GM03348 (cell line): ENCODE measurements at regions not wholly inside any gene's neighbourhood (a gene's known extent, or its start where the extent isn't known, plus 50 kb on each side); places are given as distances from the start of the nearest gene placed in this dataset.
A peak's percentile ranks its signal among the peaks of the same experiment; 100 is the strongest.

ENCODE experiments used
- DNase-seq: peaks from one replicate; pipeline ENCODE4 v3.0.0; 2012; ENCODE audit warnings: low spot score

DNA sequence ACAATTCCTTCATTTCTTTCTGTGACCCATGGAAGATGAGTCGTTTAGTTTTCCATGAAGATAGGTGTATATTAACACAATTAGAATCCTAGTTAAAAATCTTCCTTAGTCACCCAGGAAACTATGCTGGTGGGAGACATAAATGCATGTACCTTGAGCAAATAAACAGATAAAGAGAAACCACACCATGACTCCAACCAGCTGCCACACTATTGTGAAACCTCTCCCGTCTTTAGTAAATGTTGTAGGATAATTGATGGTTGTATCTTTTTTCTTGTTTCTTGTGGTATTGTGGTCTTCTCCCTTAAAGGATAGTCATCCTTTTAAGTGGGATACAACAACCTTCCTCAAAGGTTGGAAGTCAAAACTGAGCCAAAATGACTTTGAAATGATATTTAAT lies 103.8 kb upstream of the LEF1 start:
- no peak for DNase-seq

DNA sequence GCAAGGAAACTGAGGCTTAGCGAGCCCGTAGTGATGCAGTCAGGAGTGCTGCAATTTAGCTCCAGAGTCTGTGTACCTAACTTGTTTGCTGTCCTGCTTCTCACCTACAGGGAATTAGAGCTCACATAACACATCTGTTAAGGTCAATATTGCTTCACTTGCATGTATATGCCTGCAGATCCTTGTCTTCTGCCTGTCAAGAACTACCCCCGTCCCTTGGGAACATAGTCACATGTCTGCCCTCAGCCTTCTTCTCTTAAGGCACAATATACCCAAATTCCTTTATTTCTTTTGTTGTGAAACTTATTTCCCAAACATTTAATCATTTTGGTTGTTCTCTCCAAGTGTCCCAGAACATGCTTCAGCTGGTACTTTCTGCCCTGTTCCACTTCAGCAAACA lies 103.3 kb upstream of the LEF1 start:
- no peak for DNase-seq

DNA sequence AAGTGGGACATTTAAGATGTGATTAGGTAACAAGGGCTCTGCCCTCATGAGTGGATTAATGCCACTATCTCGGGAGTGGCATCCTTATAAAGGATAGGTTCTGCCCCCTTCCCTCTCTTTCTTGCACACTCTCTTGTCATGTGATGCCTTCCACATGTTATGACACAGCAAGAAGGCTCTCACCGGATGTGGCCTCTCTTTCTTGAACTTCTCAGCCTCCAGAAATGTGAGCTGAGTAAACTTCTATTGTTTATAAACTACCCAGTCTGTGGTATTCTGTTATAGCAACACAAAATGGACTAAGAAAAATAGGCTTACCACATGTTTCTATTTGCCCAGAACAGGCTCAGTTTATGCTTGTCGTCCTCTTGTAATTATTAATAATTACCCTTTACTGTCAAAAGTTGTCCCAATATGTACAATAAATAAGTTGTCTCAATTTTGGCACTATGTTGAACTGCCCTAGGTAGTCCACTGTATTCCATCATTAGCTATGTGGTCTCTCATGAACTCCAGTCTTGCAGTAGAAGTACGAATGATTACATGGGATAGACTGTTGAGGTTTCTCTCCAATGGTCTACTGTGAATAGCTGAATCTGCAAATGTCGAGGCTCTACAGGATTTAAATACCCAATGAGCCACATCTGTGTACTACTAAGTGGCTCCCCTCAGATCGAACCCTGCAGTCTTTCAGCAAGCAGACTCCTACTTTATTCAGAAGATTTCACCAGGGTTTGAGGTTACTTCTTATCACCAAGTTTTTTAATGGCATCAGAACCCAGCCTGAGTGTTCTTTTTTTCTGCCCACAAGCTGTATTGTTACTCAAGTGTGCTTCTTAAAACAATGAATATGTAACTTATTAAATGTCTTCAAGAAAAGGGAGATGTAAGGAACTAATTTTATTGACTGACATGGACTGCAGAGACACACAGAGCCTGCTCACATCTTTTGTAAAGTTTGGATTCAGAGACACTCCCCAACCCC lies 102.0 kb upstream of the LEF1 start:
- DNase-seq: no peak

DNA sequence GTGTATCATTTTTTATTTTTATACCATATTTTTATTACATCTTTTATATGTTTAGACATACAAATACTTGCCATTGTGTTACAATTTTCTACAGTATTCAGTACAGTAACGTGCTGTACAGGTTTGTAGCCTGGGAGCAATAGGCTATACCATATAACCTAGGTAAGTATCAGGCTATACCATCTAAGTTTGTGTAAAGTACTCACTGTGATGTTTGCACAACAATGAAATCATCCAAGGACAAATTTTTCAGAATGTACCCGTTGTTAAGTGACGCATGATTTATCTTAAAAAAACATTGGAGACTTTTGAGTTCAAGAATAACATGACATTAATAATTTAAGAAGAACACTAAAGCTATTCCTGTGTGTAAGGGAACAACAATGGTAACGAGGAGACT lies 96.0 kb upstream of the LEF1 start:
- no peak for DNase-seq

DNA sequence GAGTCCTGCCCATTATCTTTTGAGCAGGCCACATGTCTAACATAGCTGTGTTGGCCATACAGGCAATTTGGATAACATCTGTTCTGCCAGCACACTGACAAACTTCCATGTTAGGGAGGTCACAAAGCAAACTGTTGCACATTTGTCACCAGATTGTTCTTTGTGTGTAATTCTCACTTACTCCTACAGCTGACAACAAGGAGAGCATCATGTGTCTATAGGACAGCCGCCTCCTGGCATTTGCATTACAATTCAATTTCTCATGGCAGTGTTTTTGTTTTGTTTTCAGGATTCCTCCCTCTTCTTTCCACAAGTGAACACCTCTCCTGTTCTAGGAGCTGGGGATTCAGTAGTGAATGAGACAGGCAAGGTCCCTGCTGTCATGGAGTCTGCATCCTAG lies 94.3 kb upstream of the LEF1 start:
- DNase-seq: no peak

DNA sequence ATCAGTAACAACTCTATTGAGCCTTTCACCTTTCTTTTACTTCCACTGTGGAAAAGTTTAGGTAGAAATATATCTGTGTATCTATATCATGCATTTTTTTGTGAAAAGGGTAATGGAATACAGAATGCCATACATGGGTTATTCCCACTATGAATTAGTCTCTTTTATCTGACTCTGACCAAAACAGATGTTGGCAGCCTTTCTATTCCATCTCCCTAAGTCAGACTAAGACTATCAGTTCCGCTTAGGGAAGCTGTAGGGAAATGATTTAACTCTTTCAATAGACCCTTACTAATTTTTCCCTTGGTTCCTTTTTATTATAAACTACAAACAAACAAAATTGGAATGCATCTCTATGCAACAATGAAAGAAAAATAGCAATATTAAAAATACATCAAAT lies 92.3 kb upstream of the LEF1 start:
- DNase-seq: no peak

DNA sequence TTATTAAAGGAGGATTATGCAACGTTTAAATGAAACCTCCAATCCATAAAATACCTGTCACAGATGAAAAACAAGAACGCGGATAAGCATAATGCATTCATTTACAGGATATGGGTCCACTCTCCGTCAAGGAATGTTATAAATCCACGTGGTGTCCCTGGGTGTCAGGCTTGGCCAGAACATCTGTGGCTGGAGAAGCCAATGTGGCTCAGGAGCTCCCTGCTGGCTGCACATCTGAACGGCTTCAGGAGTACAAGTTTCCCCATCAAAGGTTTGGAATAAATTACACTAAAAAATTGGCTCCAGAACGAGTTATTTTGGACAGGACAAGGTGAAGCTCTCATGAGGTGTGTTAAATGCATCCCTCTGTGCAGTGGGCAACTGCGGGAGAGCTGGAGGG lies 87.8 kb upstream of the LEF1 start:
- no peak for DNase-seq

DNA sequence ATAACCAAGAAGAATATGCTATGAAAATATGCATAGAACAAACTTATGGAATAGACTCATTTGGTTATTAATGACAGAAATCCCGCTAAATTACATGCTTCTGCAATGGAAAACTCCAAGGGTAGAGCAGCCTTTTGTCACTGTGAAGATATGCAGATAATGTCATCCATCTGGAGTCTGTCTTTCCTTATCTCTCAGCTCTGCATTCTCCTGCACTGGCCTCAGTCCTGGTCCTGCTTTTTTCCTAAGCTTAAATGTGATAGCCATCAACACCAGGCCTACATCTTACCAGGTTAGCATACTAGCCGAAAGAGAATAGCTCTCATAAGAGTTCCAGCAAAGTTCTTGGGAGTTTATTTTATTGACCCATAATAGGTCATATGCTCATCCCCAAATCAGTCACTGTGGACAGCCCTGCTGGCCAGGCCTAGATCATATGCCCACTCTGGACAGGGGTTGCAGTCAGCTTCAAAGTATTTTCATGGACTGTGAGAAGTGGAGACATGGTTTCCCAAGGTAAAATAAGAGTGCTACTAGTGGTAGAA lies 86.5 kb upstream of the LEF1 start:
- no peak for DNase-seq

DNA sequence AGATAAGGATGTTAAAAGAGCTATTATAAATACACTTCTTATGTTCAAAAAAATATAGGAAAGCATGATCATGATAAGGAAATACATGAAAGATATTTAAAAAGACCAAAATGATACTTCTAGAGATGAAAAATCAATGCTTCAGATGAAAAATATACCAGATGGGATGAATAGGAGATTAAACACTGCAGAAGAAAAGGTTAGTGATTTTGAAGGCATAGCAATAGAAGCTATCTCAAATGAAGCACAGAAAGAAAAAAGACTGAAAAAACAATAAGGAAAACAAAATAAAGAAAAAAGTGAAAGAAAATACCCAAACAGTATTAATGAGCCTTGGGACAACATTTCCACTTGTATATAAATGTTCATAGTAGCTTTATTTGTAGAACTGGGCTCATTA lies 80.7 kb upstream of the LEF1 start:
- DNase-seq: no peak

DNA sequence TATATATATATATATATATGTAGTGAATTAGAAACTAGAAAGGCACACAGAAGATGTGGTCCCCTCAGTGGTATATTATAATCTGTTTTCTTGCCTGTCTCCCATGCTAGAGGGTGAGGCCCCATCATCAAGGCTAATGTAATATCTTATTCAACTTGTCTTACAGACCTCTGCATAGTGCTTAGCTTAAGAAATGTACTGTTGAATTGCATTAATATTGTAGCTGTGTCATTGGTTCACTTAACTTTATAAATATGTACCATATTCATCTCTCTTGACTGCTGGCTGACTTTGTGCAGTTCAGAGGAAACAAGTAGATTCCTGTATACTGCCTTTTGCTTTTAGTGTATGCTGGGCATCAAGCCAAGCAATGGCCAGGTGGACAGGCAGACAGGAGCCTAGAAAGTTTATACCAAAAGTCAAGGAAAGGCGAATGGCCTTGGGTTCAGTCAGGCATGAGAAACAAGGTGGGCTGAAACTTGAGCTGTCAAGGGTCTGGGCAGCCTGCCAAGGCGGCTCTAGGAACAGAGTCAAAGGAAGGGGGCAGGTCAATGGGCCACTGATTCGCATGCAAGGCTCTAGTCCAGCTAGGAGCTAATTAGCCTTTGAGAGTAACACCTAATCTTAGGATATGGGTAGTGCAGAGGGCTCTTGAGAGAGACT lies 78.8 kb upstream of the LEF1 start:
- no peak for DNase-seq

DNA sequence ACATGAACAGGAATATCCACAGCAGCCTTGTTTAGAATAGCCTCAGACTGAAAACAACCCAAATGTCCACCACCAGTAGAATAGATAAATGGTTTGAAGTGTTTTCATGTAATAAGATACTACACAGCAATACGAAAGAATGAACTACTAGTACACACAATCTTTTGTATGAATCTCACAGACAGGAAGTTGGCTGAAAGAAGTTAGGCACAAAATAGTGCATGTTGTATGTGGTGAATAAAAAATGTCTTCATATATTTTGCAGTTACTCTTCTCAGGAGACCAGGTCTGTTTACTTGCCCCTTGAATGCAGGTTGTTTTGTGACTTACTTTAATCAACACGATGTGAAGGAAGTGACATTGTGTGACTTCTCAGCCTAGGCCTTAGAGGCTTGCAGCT lies 75.9 kb upstream of the LEF1 start:
- no peak for DNase-seq

DNA sequence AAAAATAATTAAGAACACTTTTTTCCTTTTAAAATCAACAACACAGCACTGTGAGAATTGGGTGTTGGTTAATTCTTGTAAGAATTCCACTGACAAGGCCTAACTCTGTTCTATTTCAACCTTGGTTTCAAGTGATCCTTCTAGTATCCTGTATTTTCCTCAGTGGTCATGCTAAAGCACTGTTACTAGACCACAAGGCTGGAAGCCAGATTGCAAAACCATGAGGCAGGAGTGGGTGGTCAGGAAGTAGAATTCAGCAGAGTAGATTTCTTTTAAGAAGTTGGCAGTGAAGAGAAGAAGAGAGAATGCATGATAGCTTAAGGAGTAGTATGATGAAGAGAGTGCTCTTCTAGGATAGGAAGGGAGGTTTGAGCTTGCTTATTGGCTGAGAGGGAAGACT lies 71.6 kb upstream of the LEF1 start:
- DNase-seq: peak; percentile 5

DNA sequence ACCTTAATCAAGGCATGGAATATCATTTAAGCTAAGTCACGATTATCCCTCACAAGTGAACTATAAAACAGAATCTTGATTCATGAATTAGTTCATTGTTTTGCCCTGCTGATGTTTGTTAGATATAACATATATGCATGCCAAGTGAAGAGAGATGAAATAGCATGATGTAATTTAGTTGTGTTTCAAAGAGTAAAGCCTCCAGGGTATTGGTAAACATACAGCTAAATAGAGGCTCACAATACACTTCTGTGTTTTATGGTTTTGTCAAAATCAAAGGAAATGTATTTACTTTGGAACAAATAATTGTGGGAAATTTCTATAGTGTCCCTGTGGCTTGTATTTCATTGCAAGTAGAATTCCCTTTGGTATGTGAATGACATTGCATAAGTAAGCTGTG lies 69.0 kb upstream of the LEF1 start:
- no peak for DNase-seq

DNA sequence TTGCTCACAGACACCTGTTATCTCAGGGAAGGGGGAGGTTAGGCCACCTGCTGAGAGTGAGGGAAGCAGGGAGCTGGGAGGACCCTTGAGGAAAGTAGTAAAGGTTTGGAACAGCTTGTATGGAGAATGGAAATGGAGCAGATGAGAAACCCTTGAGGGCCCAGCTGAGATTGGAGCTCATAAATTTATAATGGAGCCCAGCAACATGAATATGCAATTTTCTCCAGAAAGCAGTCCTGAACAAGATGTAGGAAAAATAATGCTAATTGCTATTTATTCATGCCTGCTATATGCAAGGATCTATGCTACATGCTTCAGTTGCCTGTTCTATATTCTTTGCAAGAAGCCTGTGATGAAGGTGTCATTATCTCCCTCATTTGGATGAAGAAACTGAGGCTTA lies 67.5 kb upstream of the LEF1 start:
- DNase-seq: no peak

DNA sequence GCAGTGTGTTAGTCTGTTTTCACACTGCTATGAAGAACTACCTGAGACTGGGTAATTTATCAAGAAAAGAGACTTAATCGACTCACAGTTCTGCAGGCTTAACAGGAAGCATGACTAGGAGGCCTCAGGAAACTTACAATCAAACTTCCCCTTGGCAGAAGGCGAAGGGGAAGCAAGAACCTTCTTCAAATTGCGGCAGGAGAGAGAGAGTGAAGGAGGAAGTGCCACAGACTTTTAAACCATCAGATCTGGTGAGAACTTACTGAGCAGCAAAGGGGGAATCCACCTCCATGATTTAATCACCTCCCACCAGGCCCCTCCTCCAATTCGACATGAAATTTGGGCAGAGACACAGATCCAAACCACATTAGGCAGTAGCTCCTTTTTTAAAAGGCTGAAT lies 59.2 kb upstream of the LEF1 start:
- DNase-seq: no peak

DNA sequence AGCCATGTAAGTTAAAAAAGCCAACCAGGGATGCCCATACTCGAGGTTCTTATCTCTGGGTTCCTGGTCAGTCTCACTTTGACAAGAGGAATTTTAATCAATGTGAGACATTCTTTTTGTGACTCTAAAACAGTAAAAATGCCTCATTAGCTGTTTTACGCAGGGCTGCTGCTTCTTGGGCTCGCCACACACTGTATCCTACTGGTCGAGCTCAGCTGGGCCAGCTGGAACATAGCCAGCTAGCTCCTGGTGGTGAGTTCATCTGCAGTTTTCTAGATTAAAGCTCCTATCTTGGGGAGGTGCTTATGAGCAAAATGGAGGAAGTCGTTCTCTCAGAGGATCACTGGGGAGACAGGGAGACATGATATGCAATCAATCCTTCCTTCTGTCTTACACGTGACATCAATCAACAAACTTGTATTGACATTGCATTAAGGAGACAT lies 55.9 kb upstream of the LEF1 start:
- no peak for DNase-seq

DNA sequence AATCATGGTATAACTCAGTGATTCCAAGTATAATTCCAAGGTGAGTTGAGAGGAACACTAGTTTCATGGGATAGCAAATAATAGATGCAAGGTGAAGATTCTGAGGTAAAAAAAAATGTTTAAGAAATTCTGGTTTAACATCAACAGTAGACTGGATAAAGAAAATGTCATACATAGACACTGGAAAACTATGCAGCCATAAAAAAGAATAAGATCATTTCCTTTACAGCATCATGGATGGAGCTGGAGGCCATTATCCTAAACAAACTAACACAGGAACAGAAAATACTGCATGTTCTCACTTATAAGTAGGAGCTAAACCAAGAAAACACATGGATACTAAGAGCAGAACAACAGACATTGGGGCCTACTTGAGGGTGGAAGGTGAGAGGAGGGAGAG lies 54.6 kb upstream of the LEF1 start:
- DNase-seq: no peak

DNA sequence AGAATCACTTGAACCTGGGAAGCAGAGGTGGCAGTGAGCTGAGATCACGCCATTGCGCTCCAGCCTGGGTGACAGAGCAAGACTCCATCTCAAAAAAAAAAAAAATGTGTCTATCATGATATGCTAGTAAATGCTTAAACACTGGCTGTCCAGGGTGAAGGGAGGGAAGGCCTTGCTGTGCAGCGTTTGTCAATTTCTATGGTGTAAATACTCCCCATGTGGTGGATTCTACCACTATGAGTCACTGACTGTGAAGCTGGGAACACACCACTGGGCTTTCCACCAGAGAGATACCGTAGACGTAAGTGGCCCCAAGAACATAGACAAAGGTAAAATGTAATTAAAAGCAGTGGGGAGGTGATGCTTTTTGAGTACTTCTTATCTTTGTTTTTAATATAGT lies 51.3 kb upstream of the LEF1 start:
- DNase-seq: no peak
